AG04449 (cell line): ENCODE measurements at regions not wholly inside any gene's neighbourhood (a gene's known extent, or its start where the extent isn't known, plus 50 kb on each side); places are given as distances from the start of the nearest gene placed in this dataset.

Source experiments
- CTCF ChIA-PET: fragments of 350-600 bp; formaldehyde crosslinking; extraction: SDS; loops from one replicate; lab custom pipeline; 2021; ENCODE audit warnings: antibody characterized with exemption; lab: Yijun Ruan, JAX
- POLR2A ChIA-PET: fragments of 400-600, 350-600 bp; formaldehyde crosslinking; extraction: SDS; loops from one replicate; lab custom pipeline; 2020; ENCODE audit warnings: antibody characterized with exemption, inconsistent platforms; lab: Yijun Ruan, JAX
- DNase-seq: peaks from one replicate; pipeline ENCODE4 v3.0.0-alpha.2; 2010; ENCODE audit warnings: low read depth, low spot score
- H3K4me3 ChIP-seq: 2 replicates; pipeline ENCODE4 v1.5.1; 2011; ENCODE audit warnings: low read depth, mild to moderate bottlenecking, control low read depth, low read length
- TF ChIP-seq, protein P1 (sequence below): IDR thresholded peaks from one replicate; pipeline ENCODE4 v1.5.1; 2011; ENCODE audit warnings: mild to moderate bottlenecking, moderate library complexity, low read length, control low read depth, inconsistent platforms; ENCODE audit not compliant: insufficient read depth; ENCODE audit errors: missing control alignments

DNA sequence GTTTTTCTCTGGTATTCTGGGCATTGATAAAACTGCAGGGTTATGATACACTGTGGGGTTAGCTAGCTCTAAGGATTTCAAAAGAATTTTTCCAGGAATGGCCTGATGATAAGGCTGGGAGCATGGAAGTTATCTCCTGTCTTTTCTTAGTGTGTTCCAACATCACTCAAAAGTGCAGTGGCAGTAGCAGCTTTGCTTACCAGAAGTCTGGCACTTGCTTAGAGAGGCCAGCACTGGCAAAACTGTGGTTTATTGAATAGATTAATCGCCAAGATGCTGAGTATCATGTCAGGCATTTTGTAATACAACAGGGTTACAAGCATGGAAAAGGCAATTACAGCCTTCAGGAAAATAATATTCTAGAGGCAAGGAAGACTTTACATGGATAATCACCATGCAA lies 719.5 kb upstream of the GJE1 start:
- CTCF ChIA-PET, result no interaction called here
- no peak overlapping the region for H3K4me3 ChIP-seq
- no peak for DNase-seq
- POLR2A ChIA-PET, result no interaction called here
- TF ChIP-seq, protein P1, sequence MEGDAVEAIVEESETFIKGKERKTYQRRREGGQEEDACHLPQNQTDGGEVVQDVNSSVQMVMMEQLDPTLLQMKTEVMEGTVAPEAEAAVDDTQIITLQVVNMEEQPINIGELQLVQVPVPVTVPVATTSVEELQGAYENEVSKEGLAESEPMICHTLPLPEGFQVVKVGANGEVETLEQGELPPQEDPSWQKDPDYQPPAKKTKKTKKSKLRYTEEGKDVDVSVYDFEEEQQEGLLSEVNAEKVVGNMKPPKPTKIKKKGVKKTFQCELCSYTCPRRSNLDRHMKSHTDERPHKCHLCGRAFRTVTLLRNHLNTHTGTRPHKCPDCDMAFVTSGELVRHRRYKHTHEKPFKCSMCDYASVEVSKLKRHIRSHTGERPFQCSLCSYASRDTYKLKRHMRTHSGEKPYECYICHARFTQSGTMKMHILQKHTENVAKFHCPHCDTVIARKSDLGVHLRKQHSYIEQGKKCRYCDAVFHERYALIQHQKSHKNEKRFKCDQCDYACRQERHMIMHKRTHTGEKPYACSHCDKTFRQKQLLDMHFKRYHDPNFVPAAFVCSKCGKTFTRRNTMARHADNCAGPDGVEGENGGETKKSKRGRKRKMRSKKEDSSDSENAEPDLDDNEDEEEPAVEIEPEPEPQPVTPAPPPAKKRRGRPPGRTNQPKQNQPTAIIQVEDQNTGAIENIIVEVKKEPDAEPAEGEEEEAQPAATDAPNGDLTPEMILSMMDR, result no peak

DNA sequence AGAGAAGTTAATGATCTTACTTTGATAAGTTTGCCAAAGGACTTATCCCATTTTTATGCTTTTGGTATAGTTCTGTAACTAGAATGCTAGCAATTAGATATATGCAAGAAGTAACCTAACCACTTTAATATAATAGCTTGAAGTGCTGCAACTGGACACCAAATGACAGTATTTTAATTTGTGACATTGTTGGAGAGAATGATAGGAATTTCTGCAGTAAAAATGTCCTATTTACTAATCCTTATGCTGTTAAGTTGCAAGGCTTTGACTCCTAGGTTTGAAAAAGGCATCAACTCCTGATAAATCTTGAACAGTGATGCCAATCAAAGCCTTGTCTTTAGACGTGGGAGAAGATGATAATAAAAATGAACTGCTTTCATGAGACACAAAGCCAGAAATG lies 726.0 kb upstream of the GJE1 start:
- TF ChIP-seq, protein P1, result no peak
- DNase-seq, result no peak
- ChIA-PET POLR2A (no interaction called here), CTCF (no interaction called here)
- H3K4me3 ChIP-seq, result no peak overlapping the region

DNA sequence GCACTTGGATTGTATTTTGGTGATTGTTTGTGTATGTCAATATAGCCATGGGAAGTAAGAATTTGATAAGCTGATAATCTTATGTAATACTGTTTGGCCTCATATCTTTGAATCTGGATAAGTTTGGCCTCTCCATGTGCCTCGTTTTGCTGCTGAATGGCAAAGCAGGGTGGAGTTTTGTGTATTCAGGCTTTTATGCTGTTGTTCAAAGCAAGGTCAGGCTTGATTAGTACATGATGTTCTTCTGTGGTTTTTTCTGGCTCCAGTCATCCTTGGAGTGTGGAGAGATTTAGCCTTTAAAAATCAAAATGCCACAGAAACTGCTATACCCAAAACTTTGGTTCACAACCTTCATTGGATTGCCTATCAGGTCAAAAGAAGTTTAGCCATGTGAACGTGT lies 728.9 kb upstream of the GJE1 start:
- ChIA-PET POLR2A (no interaction called here), CTCF (no interaction called here)
- DNase-seq, result no peak
- TF ChIP-seq, protein P1, result no peak
- H3K4me3 ChIP-seq, result no peak overlapping the region

DNA sequence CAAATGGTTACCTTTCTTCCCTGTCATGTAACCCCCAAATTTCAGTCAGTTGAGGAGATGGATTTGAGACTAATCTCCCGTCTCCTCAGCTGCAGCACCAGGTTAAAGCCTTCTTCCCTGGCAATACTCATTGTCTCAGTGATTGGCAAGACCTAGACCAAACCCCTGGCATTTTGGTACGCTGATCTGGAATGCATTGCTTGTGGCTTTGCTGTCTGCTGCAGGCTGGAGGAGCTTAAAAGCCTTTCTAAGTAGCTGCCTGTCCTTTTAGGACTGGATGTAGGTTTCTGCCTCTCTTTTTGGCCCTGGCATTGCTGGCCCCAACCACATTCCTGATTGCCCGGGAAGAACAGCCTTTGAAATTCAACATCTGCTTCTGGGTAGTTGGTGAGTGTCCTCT lies 729.6 kb upstream of the GJE1 start:
- ChIA-PET CTCF (no interaction called here), POLR2A (no interaction called here)
- TF ChIP-seq, protein P1, result no peak
- DNase-seq, result no peak
- no peak overlapping the region for H3K4me3 ChIP-seq

DNA sequence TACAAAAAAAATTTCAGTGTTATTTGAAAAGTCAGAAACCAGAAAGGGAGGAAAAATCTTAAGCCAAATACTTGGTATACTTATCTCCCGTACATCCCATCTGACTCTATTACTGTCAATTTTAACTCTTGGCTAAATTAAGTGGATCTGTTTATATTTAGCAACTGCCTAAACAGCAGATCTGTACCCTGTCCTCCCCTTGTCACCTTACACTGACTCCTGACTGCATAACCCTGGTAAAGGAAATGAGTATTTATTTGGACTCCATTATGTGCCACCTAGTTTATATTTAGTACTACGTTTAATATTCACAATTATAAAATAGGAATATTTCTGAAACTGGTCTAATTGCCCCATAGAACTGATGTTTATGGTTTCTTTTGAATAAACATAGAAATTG lies 730.2 kb upstream of the GJE1 start:
- TF ChIP-seq, protein P1, result no peak
- no peak overlapping the region for H3K4me3 ChIP-seq
- ChIA-PET CTCF (no interaction called here), POLR2A (no interaction called here)
- no peak for DNase-seq

DNA sequence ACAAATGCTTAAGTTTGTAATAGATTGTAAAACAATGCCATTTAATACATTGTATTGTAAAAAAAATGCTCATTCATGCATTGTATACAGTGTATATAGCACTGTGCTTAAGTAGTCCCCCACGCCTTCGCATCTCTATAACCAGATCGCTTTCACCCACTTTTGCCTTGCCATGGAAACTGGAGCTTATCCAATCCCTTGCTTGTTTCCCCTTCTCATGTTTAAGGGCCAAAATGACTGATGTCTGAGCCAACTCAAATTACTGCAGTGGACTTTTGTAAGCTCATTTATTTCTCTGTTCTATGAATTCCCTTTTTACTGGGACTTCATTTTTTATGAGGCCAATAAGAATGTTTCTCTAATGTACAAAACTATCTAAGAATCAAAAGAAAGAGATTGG lies 730.9 kb upstream of the GJE1 start:
- ChIA-PET CTCF (no interaction called here), POLR2A (no interaction called here)
- TF ChIP-seq, protein P1, result no peak
- H3K4me3 ChIP-seq, result no peak overlapping the region
- DNase-seq, result no peak

DNA sequence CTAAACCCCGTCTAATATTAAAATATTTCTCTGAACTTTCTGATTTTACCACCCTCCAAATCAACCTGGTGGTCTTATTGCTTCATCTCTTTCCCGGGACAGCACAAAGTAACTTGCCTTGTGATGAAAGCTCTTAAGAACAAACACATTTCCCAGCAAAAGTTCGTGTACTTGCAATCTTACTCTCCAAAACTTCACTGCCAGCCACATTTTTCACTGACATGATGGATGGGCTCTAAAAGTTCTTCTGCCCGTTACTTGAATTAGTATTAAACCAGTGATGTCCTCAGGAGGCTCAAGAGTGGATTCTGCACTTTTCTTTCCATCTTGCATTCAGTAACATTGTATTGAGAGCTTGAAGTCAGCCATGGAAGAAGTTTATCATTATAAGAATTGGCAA lies 731.6 kb upstream of the GJE1 start:
- TF ChIP-seq, protein P1, result no peak
- CTCF ChIA-PET, result no interaction called here
- no peak for DNase-seq
- no peak overlapping the region for H3K4me3 ChIP-seq
- POLR2A ChIA-PET, result no interaction called here
